Esophagus muscularis mucosa (tissue), 4 donors: ENCODE measurements at regions not wholly inside any gene's neighbourhood (a gene's known extent, or its start where the extent isn't known, plus 50 kb on each side); places are given as distances from the start of the nearest gene placed in this dataset.
A peak's percentile ranks its signal among the peaks of the same experiment; 100 is the strongest.

Experiments
- DNase-seq: peaks from one replicate; pipeline ENCODE4 v3.0.0-alpha.2; 2017; ENCODE audit errors: extremely low spot score
- H3K27ac ChIP-seq, 4 donors: fragments of 200-600 bp; sonication (generic); replicated peaks in 1 of 4; 1 replicate in 3 of 4; 2 replicates in 1 of 4; pipeline ENCODE4 v1.5.1; 2016 to 2019; ENCODE audit warnings: mild to moderate bottlenecking in 1 of 4
- H3K27me3 ChIP-seq, 4 donors: fragments of 200-600 bp; sonication (generic); one replicate each; pipeline versions ENCODE4 v1.5.1 to v1.6.0; 2016 to 2019
- H3K36me3 ChIP-seq, 4 donors: fragments of 200-600 bp; sonication (generic); one replicate each; pipeline ENCODE4 v1.5.1; 2016 to 2019
- H3K4me1 ChIP-seq, 4 donors: fragments of 200-600 bp; sonication (generic); one replicate each; pipeline ENCODE4 v1.5.1; 2016 to 2019
- H3K4me3 ChIP-seq, 4 donors: fragments of 200-600 bp; sonication (generic); 1 replicate in 2 of 4; 2 replicates in 2 of 4; pipeline ENCODE4 v1.5.1; 2016 to 2019; ENCODE audit warnings: mild to moderate bottlenecking in 4 of 4, moderate library complexity in 1 of 4
- H3K9me3 ChIP-seq, 4 donors: fragments of 200-600 bp; sonication (generic); 1 replicate in 3 of 4; 2 replicates in 1 of 4; pipeline ENCODE4 v1.5.1; 2016 to 2019
- CTCF ChIP-seq, 3 experiments: fragments of 200-600 bp in 2 of 3; fragments of 450-650 bp in 1 of 3; sonication (generic) in 2 of 3; IDR thresholded peaks; one replicate each; pipeline ENCODE4 v1.5.1; 2017 to 2019; ENCODE audit warnings: antibody characterized with exemption in 3 of 3, mild to moderate bottlenecking in 2 of 3, moderate library complexity in 1 of 3
- EP300 ChIP-seq: sonication (generic); formaldehyde crosslinking; IDR thresholded peaks from one replicate; pipeline ENCODE4 v1.6.1; 2017; ENCODE audit warnings: antibody characterized with exemption
- POLR2A ChIP-seq: fragments of 450-650 bp; IDR thresholded peaks from one replicate; pipeline ENCODE4 v1.6.1; 2017; ENCODE audit warnings: antibody characterized with exemption, moderate library complexity, mild to moderate bottlenecking, low read depth
- POLR2AphosphoS5 ChIP-seq, 2 donors: sonication (generic); formaldehyde crosslinking; IDR thresholded peaks; one replicate each; pipeline ENCODE4 v1.6.1; 2017; ENCODE audit warnings: antibody characterized with exemption in 2 of 2
- WGBS: methylation state at CpG from one replicate; pipeline ENCODE4 v1.1.5; 2018; 5-methylcytosine and 5-hydroxymethylcytosine counted together
- intact Hi-C: fragments of 100-400 bp; cut with DNase I; formaldehyde crosslinking; loops from one replicate; pipeline ENCODE4 v1.15.1; 2023

- peak overlapping the region; percentile 5 to 64 (median 44) for H3K27ac ChIP-seq
- H3K36me3 ChIP-seq = peaks cover 0 to 36% (median 21%) of the 10 kb centered on the region in 4 donors
- 96% methylated on average over 11 of the region's 14 CpGs for WGBS
- H3K4me3 ChIP-seq = no peak overlapping the region
- no peak for DNase-seq
- H3K27me3 ChIP-seq = no peaks in the 10 kb centered on the region
- intact Hi-C loops = no loop called here
- no peak for TF ChIP-seq POLR2A
- no peak for TF ChIP-seq CTCF (IDR thresholded peaks at IDR 0.05)
- TF ChIP-seq EP300 = no peak
- TF ChIP-seq POLR2AphosphoS5 (IDR thresholded peaks at IDR 0.05) = no peak
- peaks cover 28 to 56% (median 50%) of the 10 kb centered on the region in 4 donors for H3K4me1 ChIP-seq
- no peaks in the 10 kb centered on the region for H3K9me3 ChIP-seq
Observed at GRCh38 chr20:19945732-19946670, 71.2 kb upstream of the NAA20 start.

DNA sequence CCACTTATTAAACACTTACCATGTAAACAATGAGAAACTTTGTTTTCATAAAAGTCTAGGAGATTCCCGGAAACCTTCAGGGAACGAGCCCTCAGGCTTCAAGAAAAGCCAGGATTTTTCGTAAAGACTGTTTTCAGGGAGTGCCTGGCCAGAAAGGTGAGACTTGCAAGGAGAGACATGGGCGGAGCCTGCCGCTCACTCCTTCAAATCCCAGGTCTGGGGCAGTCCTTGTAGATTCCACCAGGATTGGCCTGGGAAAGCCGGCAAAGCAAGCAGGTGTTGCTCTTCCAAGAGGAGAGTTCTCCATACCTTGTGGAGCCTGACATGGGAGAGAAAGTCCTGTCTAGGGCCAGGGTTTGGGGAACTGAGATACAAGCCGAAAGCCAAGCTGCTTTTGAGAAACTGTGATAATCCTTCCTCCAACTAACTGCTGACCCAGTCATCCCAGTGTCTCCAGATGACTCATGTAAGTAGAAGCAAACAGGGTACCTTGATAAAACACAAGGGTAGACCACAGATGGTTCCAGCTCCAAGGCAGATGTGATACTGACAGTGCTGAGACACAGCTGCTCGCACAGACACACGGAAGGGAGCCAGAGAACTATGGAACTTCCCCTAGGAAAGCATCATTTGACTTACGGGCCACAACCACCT is 69.4 kb upstream of the NAA20 start:
- H3K27ac ChIP-seq = no peak overlapping the region
- no peak for DNase-seq
- no peak overlapping the region for H3K4me3 ChIP-seq
- intact Hi-C loops = no loop called here
- H3K4me1 ChIP-seq = peaks cover 24 to 39% (median 38%) of the 10 kb centered on the region in 4 donors
- H3K36me3 ChIP-seq = peaks cover 0 to 44% (median 25%) of the 10 kb centered on the region in 4 donors
- no peak for TF ChIP-seq EP300
- TF ChIP-seq POLR2A = no peak
- no peak for TF ChIP-seq CTCF (IDR thresholded peaks at IDR 0.05)
- TF ChIP-seq POLR2AphosphoS5 (IDR thresholded peaks at IDR 0.05) = peak in 1 of 2 donors; percentile 11
- 79% methylated on average over 10 of the region's 10 CpGs for WGBS
- no peaks in the 10 kb centered on the region for H3K27me3 ChIP-seq
- no peaks in the 10 kb centered on the region for H3K9me3 ChIP-seq

GRCh38 chr20:19949195-19949867 is 67.8 kb upstream of the NAA20 start:
- intact Hi-C loops = no loop called here
- peaks cover 0 to 57% (median 25%) of the 10 kb centered on the region in 4 donors for H3K36me3 ChIP-seq
- no peak for TF ChIP-seq EP300
- TF ChIP-seq POLR2A = no peak
- TF ChIP-seq CTCF (IDR thresholded peaks at IDR 0.05) = no peak
- no peak for TF ChIP-seq POLR2AphosphoS5 (IDR thresholded peaks at IDR 0.05)
- H3K27me3 ChIP-seq = no peaks in the 10 kb centered on the region
- no peak overlapping the region for H3K27ac ChIP-seq
- peaks cover 21 to 26% (median 24%) of the 10 kb centered on the region in 4 donors for H3K4me1 ChIP-seq
- no peak overlapping the region for H3K4me3 ChIP-seq
- no peaks in the 10 kb centered on the region for H3K9me3 ChIP-seq
- DNase-seq = no peak
- WGBS = 81% methylated on average over 10 of the region's 10 CpGs

- no peak for TF ChIP-seq CTCF (IDR thresholded peaks at IDR 0.05)
- TF ChIP-seq POLR2A = no peak
- TF ChIP-seq EP300 = no peak
- no peak for TF ChIP-seq POLR2AphosphoS5 (IDR thresholded peaks at IDR 0.05)
- intact Hi-C loops = no loop called here
- H3K9me3 ChIP-seq = no peaks in the 10 kb centered on the region
- H3K4me3 ChIP-seq = no peak overlapping the region
- H3K36me3 ChIP-seq = peaks cover 0 to 63% (median 25%) of the 10 kb centered on the region in 4 donors
- peaks cover 14 to 19% (median 17%) of the 10 kb centered on the region in 4 donors for H3K4me1 ChIP-seq
- 96% methylated on average over 2 of the region's 2 CpGs for WGBS
- no peak overlapping the region for H3K27ac ChIP-seq
- H3K27me3 ChIP-seq = no peaks in the 10 kb centered on the region
- no peak for DNase-seq
Observed at GRCh38 chr20:19950042-19950441, 67.1 kb upstream of the NAA20 start.
